ENCODE measurements at regions not wholly inside any gene's neighbourhood (a gene's known extent, or its start where the extent isn't known, plus 50 kb on each side); places are given as distances from the start of the nearest gene placed in this dataset.
"Not testable (repeated sequence)": the region's sequence is repeated elsewhere in the genome, so short reads cannot be mapped to it uniquely, and the experiment has no call there.

GRCh38 chr5:130295235-130295634, 391.0 kb downstream of the CHSY3 start:
- Histone ChIP-seq H4K91ac (ENCODE audit: insufficient read length, low read depth, low read length) (no peak overlapping the region), H2BK120ac (ENCODE audit: low read depth, low read length, poor library complexity, severe bottlenecking) (no peak overlapping the region), H3K14ac (ENCODE audit: insufficient read depth, low read length) (no peak overlapping the region), H3K4me2 (ENCODE audit: insufficient read depth, insufficient read length, low read length) (no peak overlapping the region), H2BK20ac (ENCODE audit: low read depth, low read length, poor library complexity, severe bottlenecking) (no peak overlapping the region), H2AK5ac (ENCODE audit: insufficient read length, low read length) (no peak overlapping the region), H3K23me2 (ENCODE audit: insufficient read length, low read depth, low read length, poor library complexity, severe bottlenecking) (no peaks in the 10 kb centered on the region), H4K5ac (ENCODE audit: insufficient read length, low read depth, low read length) (no peak overlapping the region), H3T11ph (ENCODE audit: low read length) (no peak overlapping the region), H3K27ac (ENCODE audit: insufficient read length, low read depth, low read length) (no peak overlapping the region), H2BK12ac (ENCODE audit: insufficient read length, low read depth, low read length) (no peak overlapping the region), H4K20me1 (ENCODE audit: control insufficient read depth, insufficient read depth, insufficient read length) (no peaks in the 10 kb centered on the region), H3K4ac (ENCODE audit: low read depth, low read length) (no peak overlapping the region), H2BK15ac (ENCODE audit: low read depth, low read length) (no peak overlapping the region), H3K9me3 (ENCODE audit: control insufficient read depth, low read depth, low read length) (no peaks in the 10 kb centered on the region), H3K79me2 (ENCODE audit: insufficient read depth, low read length) (no peaks in the 10 kb centered on the region), H3K23ac (ENCODE audit: insufficient read length, low read depth, low read length) (no peak overlapping the region), H3K79me1 (ENCODE audit: insufficient read depth, low read depth, low read length, poor library complexity, severe bottlenecking) (no peaks in the 10 kb centered on the region), H2BK5ac (ENCODE audit: insufficient read length, low read length) (no peak overlapping the region), H3K56ac (ENCODE audit: insufficient read length, low read depth, low read length) (no peak overlapping the region), H2AFZ (ENCODE audit: low read length) (no peak overlapping the region), H3K27me3 (ENCODE audit: insufficient read depth, low read length) (no peaks in the 10 kb centered on the region), H3K4me1 (ENCODE audit: insufficient read depth, low read length) (no peaks in the 10 kb centered on the region), H3K9ac (ENCODE audit: extremely low read depth, insufficient read length, low read length) (no peak overlapping the region), H4K8ac (replicated peaks; ENCODE audit: insufficient read length, low read depth, low read length) (no peak overlapping the region), H3K18ac (ENCODE audit: insufficient read length, low read depth, low read length) (no peak overlapping the region)
- Mint-ChIP-seq H3K4me3 (no peak overlapping the region), H3K27me3 (ENCODE audit: low read depth) (no peaks in the 10 kb centered on the region), H3K9me3 (no peaks in the 10 kb centered on the region), H3K27ac (no peak overlapping the region), H3K36me3 (ENCODE audit: insufficient read depth in 1 of 3, low read depth in 3 of 3) (no peaks in the 10 kb centered on the region; a peak in 1 of 7 replicates), H3K4me1 (no peaks in the 10 kb centered on the region)
- DNase-seq: no peak
- TF ChIP-seq CTCF (conservative IDR thresholded peaks at IDR 0.05): no peak
- no CpG with 5 or more reads among the region's 1 CpG for WGBS (ENCODE audit: extremely low coverage, insufficient read length, low lambda C conversion rate)

GRCh38 chr5:130294798-130295197, 390.5 kb downstream of the CHSY3 start:
- not testable (repeated sequence) for H3K56ac ChIP-seq (ENCODE audit: insufficient read length, low read depth, low read length); H3K14ac ChIP-seq (ENCODE audit: insufficient read depth, low read length); H3K9ac ChIP-seq (ENCODE audit: extremely low read depth, insufficient read length, low read length); H3K4me2 ChIP-seq (ENCODE audit: insufficient read depth, insufficient read length, low read length); H3K79me2 ChIP-seq (ENCODE audit: insufficient read depth, low read length); DNase-seq; H2AK5ac ChIP-seq (ENCODE audit: insufficient read length, low read length); H3K4me1 ChIP-seq (ENCODE audit: insufficient read depth, low read length); H3K9me3 ChIP-seq (ENCODE audit: control insufficient read depth, low read depth, low read length); H2BK5ac ChIP-seq (ENCODE audit: insufficient read length, low read length); H2BK15ac ChIP-seq (ENCODE audit: low read depth, low read length); H3K27me3 Mint-ChIP-seq (ENCODE audit: low read depth); H3K79me1 ChIP-seq (ENCODE audit: insufficient read depth, low read depth, low read length, poor library complexity, severe bottlenecking); H3T11ph ChIP-seq (ENCODE audit: low read length); H2BK120ac ChIP-seq (ENCODE audit: low read depth, low read length, poor library complexity, severe bottlenecking); H3K27ac ChIP-seq (ENCODE audit: insufficient read length, low read depth, low read length); H3K27me3 ChIP-seq (ENCODE audit: insufficient read depth, low read length); H4K91ac ChIP-seq (ENCODE audit: insufficient read length, low read depth, low read length); H3K18ac ChIP-seq (ENCODE audit: insufficient read length, low read depth, low read length); H3K4me3 Mint-ChIP-seq; H3K23ac ChIP-seq (ENCODE audit: insufficient read length, low read depth, low read length); H2AFZ ChIP-seq (ENCODE audit: low read length); H2BK20ac ChIP-seq (ENCODE audit: low read depth, low read length, poor library complexity, severe bottlenecking); H3K27ac Mint-ChIP-seq; H3K9me3 Mint-ChIP-seq; H4K5ac ChIP-seq (ENCODE audit: insufficient read length, low read depth, low read length); H3K23me2 ChIP-seq (ENCODE audit: insufficient read length, low read depth, low read length, poor library complexity, severe bottlenecking); H4K8ac ChIP-seq (replicated peaks; ENCODE audit: insufficient read length, low read depth, low read length); H4K20me1 ChIP-seq (ENCODE audit: control insufficient read depth, insufficient read depth, insufficient read length); H2BK12ac ChIP-seq (ENCODE audit: insufficient read length, low read depth, low read length); H3K4me1 Mint-ChIP-seq; H3K36me3 Mint-ChIP-seq (ENCODE audit: insufficient read depth in 1 of 3, low read depth in 3 of 3); H3K4ac ChIP-seq (ENCODE audit: low read depth, low read length)
- WGBS (ENCODE audit: extremely low coverage, insufficient read length, low lambda C conversion rate): no CpG with 5 or more reads among the region's 3 CpGs
